PFSK-1 (cell line): ENCODE measurements at regions not wholly inside any gene's neighbourhood (a gene's known extent, or its start where the extent isn't known, plus 50 kb on each side); places are given as distances from the start of the nearest gene placed in this dataset.

ENCODE experiments used
- FOXP2 ChIP-seq: optimal IDR thresholded peaks from 2 replicates; pipeline ENCODE3; 2011; ENCODE audit warnings: borderline replicate concordance, control low read depth, inconsistent platforms; ENCODE audit not compliant: insufficient read depth; ENCODE audit errors: extremely low read length, extremely low read depth
- POLR2AphosphoS5 ChIP-seq: IDR thresholded peaks from 2 replicates; pipeline ENCODE4 v1.6.1; 2012; ENCODE audit warnings: low read depth, mild to moderate bottlenecking, control low read depth, low read length, moderate library complexity
- SIN3A ChIP-seq: IDR thresholded peaks from 2 replicates; pipeline ENCODE4 v1.6.1; 2012; ENCODE audit warnings: mild to moderate bottlenecking, low read length, moderate library complexity, borderline replicate concordance; ENCODE audit not compliant: insufficient read depth
- TAF1 ChIP-seq: IDR thresholded peaks from 2 replicates; pipeline ENCODE4 v1.6.1; 2012; ENCODE audit warnings: low read length, control low read depth, borderline replicate concordance; ENCODE audit not compliant: insufficient read depth
- TF ChIP-seq, protein P1 (sequence below), 2 experiments: IDR thresholded peaks; 2 replicates each; pipeline versions ENCODE4 v1.6.1 to v1.8.0; 2011 to 2012; ENCODE audit warnings: low read depth in 2 of 2, low read length in 2 of 2, control low read depth in 1 of 2, inconsistent platforms in 1 of 2, mild to moderate bottlenecking in 1 of 2, moderate library complexity in 1 of 2; ENCODE audit not compliant: insufficient read depth in 1 of 2

DNA sequence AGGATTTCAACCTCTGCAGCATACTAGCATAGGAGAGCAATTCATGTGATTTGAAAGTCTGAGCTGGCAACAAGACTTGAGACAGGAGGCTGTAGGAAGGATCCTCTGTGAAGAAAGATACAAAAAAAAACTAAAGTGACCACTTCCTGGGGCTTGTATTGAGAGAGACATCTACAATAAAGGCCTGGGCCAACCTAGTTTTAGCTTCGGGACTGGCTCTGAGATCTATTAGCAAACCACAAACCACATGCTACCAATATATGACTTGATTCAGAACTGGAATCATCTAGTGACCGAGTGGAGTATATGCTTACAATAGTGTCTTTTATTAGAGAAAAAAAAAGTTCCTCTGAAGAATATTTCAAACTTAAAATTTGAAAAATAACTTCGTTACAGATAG lies 1448.9 kb upstream of the CDH6 start:
- TF ChIP-seq POLR2AphosphoS5 (no peak), SIN3A (no peak)

DNA sequence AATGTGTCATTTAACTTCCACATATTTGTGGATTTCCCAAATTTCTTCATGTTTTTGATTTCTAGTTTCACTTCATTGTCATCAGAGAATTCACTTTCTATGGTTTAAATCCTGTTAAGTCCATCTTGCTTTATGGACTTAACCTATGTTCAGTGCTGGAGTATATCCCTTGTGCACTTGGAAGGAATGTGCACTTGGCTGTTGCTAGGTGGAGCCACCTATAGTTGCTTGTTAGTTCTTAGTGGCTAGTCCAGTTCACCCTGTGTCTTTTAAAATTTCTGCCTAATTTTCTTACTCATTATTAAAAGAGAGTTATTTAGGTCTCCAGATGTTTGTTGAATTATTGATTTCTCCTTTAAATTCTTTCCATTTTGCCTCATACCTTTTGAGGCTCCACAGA lies 1472.5 kb upstream of the CDH6 start:
- TF ChIP-seq SIN3A, result no peak
- TF ChIP-seq TAF1, result no peak
- no peak for TF ChIP-seq FOXP2
- TF ChIP-seq POLR2AphosphoS5, result no peak
- TF ChIP-seq, protein P1, sequence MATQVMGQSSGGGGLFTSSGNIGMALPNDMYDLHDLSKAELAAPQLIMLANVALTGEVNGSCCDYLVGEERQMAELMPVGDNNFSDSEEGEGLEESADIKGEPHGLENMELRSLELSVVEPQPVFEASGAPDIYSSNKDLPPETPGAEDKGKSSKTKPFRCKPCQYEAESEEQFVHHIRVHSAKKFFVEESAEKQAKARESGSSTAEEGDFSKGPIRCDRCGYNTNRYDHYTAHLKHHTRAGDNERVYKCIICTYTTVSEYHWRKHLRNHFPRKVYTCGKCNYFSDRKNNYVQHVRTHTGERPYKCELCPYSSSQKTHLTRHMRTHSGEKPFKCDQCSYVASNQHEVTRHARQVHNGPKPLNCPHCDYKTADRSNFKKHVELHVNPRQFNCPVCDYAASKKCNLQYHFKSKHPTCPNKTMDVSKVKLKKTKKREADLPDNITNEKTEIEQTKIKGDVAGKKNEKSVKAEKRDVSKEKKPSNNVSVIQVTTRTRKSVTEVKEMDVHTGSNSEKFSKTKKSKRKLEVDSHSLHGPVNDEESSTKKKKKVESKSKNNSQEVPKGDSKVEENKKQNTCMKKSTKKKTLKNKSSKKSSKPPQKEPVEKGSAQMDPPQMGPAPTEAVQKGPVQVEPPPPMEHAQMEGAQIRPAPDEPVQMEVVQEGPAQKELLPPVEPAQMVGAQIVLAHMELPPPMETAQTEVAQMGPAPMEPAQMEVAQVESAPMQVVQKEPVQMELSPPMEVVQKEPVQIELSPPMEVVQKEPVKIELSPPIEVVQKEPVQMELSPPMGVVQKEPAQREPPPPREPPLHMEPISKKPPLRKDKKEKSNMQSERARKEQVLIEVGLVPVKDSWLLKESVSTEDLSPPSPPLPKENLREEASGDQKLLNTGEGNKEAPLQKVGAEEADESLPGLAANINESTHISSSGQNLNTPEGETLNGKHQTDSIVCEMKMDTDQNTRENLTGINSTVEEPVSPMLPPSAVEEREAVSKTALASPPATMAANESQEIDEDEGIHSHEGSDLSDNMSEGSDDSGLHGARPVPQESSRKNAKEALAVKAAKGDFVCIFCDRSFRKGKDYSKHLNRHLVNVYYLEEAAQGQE (IDR thresholded peaks at IDR 0.05; ENCODE audit: insufficient read depth in 1 of 2, low read depth in 2 of 2, low read length in 2 of 2), result no peak

DNA sequence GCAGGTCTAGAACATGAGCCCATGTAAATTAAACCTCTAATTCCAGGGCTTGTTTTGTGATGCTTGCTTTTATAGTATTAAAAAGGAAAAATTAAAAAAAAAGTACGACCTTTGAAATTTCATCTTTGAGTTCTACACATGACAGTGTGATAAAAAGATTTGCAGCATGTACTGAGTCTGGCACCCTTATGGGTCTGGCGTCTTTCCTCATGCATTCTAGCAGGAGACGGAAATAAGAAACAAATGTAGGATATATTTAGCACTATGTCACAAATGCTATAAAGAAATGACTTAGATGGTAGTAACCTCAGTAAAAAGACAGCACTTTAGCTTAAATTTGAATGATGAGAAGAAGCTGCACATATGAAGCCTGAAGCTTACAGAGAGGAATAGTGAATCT lies 1474.3 kb upstream of the CDH6 start:
- TF ChIP-seq POLR2AphosphoS5 (no peak), FOXP2 (no peak), TAF1 (no peak), SIN3A (no peak)
- TF ChIP-seq, protein P1 (IDR thresholded peaks at IDR 0.05; ENCODE audit: insufficient read depth in 1 of 2, low read depth in 2 of 2, low read length in 2 of 2), result no peak

DNA sequence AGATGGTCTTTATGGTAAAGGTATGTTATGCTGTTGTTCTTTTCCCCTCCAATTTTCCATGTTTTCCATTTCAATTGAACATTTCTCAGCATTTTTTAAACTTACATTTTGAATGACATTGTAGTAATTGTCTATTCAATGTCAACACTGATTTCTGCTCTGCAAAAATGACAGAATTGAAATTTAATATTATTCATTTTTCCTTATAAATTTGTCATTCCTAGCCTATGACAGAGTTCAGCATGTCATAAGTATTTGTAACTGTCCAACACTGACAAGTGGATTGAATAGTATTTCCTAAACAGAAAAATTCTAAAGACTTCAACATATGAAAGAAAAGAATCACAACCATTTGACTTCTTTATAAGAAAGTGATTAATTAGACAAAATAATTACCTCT lies 1478.3 kb upstream of the CDH6 start:
- no peak for TF ChIP-seq TAF1
- TF ChIP-seq, protein P1 (IDR thresholded peaks at IDR 0.05; ENCODE audit: insufficient read depth in 1 of 2, low read depth in 2 of 2, low read length in 2 of 2), result no peak

DNA sequence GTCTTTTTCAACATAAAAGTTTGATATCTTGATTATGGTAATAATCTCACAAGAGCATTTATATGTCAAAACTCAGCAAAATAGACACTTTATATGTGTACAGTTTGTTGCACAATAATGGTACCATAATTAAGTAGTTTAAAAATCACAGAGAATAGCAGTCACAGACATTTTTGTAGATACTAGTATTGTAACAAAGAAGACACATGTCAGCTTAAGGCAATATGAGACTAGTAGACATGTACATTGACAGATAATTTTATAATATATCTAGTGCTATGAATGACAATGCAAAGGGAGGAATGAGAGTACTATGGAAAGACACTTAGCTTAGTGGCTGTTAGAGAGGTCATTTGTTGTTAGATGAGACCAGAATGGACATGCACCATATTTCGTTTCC lies 1490.6 kb upstream of the CDH6 start:
- TF ChIP-seq FOXP2 (no peak), POLR2AphosphoS5 (no peak)

DNA sequence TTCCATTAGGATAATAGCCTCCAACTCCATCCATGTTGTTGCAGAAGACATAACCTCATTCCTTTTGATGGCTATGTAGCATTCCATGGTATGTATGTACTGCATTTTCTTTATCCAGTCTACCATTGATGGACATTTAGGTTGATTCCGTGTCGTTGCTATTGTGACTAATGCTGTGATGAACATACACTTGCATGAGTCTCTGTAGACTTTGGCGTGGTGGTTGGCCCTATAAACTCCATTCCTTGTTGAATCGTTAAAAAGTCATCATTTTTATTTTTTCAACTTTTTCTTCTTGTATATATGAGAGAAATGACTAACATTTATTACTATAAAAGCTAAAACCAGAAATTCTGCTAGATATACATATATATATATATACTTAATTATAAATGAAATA lies 1491.9 kb upstream of the CDH6 start:
- no peak for TF ChIP-seq FOXP2
- TF ChIP-seq POLR2AphosphoS5, result no peak
- no peak for TF ChIP-seq SIN3A
- no peak for TF ChIP-seq TAF1
- TF ChIP-seq, protein P1 (IDR thresholded peaks at IDR 0.05; ENCODE audit: insufficient read depth in 1 of 2, low read depth in 2 of 2, low read length in 2 of 2), result no peak
